ENCODE measurements at regions not wholly inside any gene's neighbourhood (a gene's known extent, or its start where the extent isn't known, plus 50 kb on each side); places are given as distances from the start of the nearest gene placed in this dataset.

DNA sequence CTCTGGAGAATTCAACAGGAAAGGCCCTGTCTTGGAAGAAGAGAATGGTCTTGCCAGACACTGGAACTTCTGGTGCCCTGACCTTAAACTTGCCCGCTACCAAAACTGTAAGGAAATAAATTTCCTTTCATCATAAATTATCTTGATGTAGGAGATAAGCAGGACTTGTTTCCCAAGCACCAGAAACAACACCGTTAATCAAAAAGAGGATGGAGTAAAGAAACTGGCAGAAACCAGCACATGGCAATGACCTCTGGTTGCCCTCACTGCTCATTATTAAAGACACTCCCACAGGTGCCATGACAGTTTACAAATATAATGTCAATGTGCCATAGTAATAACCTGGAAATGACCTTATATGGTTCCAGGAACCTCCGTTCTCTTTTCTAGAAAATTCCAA lies 426.1 kb downstream of the EDEM1 start:
- Histone ChIP-seq H3F3A (ENCODE audit: insufficient read depth, low read length, poor library complexity, severe bottlenecking) (no peaks in the 10 kb centered on the region), H3K9me3 (ENCODE audit: low read length) (no peaks in the 10 kb centered on the region), H3K36me3 (ENCODE audit: insufficient read depth, low read length) (no peaks in the 10 kb centered on the region), H3K4me3 (ENCODE audit: low read length) (no peak overlapping the region), H2AFZ (ENCODE audit: low read depth, low read length) (no peak overlapping the region), H3K27me3 (ENCODE audit: insufficient read depth, low read depth, low read length) (no peaks in the 10 kb centered on the region), H3K9ac (ENCODE audit: low read length) (no peak overlapping the region), H3K4me2 (ENCODE audit: low read length) (no peak overlapping the region), H3K27ac (ENCODE audit: low read length) (no peak overlapping the region), H3K79me2 (replicated peaks; ENCODE audit: insufficient read depth, low read length) (no peaks in the 10 kb centered on the region), H4K20me1 (ENCODE audit: insufficient read depth) (no peaks in the 10 kb centered on the region), H3K9me2 (ENCODE audit: insufficient read depth, low read length) (no peaks in the 10 kb centered on the region)
- TF ChIP-seq EP300 (conservative IDR thresholded peaks at IDR 0.05; ENCODE audit: poor library complexity, severe bottlenecking) (no peak), MXI1 (conservative IDR thresholded peaks at IDR 0.05; ENCODE audit: poor library complexity, severe bottlenecking) (no peak), REST (IDR thresholded peaks at IDR 0.05; ENCODE audit: borderline replicate concordance) (no peak), EZH2 (IDR thresholded peaks at IDR 0.05; ENCODE audit: borderline replicate concordance, insufficient read depth, low read length, poor library complexity, severe bottlenecking) (no peak), TAF1 (IDR thresholded peaks at IDR 0.05; ENCODE audit: low read depth) (no peak), POLR2AphosphoS5 (IDR thresholded peaks at IDR 0.05) (no peak), RAD21 (conservative IDR thresholded peaks at IDR 0.05) (no peak), SMC3 (conservative IDR thresholded peaks at IDR 0.05; ENCODE audit: poor library complexity) (no peak)
- TF ChIP-seq, protein P1, sequence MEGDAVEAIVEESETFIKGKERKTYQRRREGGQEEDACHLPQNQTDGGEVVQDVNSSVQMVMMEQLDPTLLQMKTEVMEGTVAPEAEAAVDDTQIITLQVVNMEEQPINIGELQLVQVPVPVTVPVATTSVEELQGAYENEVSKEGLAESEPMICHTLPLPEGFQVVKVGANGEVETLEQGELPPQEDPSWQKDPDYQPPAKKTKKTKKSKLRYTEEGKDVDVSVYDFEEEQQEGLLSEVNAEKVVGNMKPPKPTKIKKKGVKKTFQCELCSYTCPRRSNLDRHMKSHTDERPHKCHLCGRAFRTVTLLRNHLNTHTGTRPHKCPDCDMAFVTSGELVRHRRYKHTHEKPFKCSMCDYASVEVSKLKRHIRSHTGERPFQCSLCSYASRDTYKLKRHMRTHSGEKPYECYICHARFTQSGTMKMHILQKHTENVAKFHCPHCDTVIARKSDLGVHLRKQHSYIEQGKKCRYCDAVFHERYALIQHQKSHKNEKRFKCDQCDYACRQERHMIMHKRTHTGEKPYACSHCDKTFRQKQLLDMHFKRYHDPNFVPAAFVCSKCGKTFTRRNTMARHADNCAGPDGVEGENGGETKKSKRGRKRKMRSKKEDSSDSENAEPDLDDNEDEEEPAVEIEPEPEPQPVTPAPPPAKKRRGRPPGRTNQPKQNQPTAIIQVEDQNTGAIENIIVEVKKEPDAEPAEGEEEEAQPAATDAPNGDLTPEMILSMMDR (IDR thresholded peaks at IDR 0.05; ENCODE audit: poor library complexity, severe bottlenecking) = no peak

DNA sequence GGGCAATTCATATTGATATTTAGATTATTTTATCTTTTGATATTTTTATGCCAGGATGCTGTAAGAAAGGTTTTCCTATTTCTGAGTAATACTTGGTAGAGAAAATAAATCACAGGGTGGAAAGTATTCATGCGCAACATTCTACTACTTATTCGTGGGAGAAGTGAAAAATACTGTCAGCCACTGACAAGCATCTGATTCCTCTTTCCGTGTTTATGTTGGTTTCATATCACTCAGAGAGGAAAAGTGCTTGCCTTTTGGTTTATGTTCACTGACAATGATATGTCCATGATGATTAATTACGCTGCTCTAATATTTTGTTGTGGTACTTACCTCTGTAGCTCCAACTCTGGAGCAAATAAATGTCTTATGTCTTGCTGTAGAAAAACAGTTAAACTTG lies 429.4 kb downstream of the EDEM1 start:
- Histone ChIP-seq H3F3A (ENCODE audit: insufficient read depth, low read length, poor library complexity, severe bottlenecking) (no peaks in the 10 kb centered on the region), H3K27ac (ENCODE audit: low read length) (no peak overlapping the region), H3K9me3 (ENCODE audit: low read length) (no peaks in the 10 kb centered on the region), H3K4me3 (ENCODE audit: low read length) (no peak overlapping the region), H3K9me2 (ENCODE audit: insufficient read depth, low read length) (no peaks in the 10 kb centered on the region), H4K20me1 (ENCODE audit: insufficient read depth) (no peaks in the 10 kb centered on the region), H2AFZ (ENCODE audit: low read depth, low read length) (no peak overlapping the region), H3K9ac (ENCODE audit: low read length) (no peak overlapping the region), H3K36me3 (ENCODE audit: insufficient read depth, low read length) (no peaks in the 10 kb centered on the region), H3K4me2 (ENCODE audit: low read length) (no peak overlapping the region), H3K27me3 (ENCODE audit: insufficient read depth, low read depth, low read length) (no peaks in the 10 kb centered on the region), H3K79me2 (replicated peaks; ENCODE audit: insufficient read depth, low read length) (no peaks in the 10 kb centered on the region)
- TF ChIP-seq MXI1 (conservative IDR thresholded peaks at IDR 0.05; ENCODE audit: poor library complexity, severe bottlenecking) (no peak), EZH2 (IDR thresholded peaks at IDR 0.05; ENCODE audit: borderline replicate concordance, insufficient read depth, low read length, poor library complexity, severe bottlenecking) (no peak), POLR2AphosphoS5 (IDR thresholded peaks at IDR 0.05) (no peak), TAF1 (IDR thresholded peaks at IDR 0.05; ENCODE audit: low read depth) (no peak)

DNA sequence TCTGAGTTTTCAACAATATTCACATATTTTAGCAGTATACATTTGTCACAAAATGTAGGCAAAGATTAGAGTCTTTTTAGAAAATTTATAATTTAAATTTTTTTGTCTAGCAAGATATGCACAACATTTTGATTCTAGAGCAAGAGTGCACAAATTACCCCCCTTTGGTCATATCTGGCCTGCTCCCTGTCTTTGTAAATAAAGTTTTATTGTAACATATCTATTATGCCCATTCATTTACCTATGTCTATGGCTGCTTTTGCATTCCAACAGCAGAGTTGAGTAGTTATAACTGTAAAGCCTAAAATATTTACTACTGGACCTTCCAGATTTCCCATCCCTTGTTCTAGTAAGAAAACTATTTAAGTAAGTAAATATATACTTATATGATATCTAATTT lies 430.7 kb downstream of the EDEM1 start:
- Histone ChIP-seq H3K4me2 (ENCODE audit: low read length) (no peak overlapping the region), H3K36me3 (ENCODE audit: insufficient read depth, low read length) (no peaks in the 10 kb centered on the region), H3K79me2 (replicated peaks; ENCODE audit: insufficient read depth, low read length) (no peaks in the 10 kb centered on the region), H3K27ac (ENCODE audit: low read length) (no peak overlapping the region), H3K9ac (ENCODE audit: low read length) (no peak overlapping the region), H3K27me3 (ENCODE audit: insufficient read depth, low read depth, low read length) (no peaks in the 10 kb centered on the region), H3K9me3 (ENCODE audit: low read length) (no peaks in the 10 kb centered on the region), H3F3A (ENCODE audit: insufficient read depth, low read length, poor library complexity, severe bottlenecking) (no peaks in the 10 kb centered on the region), H4K20me1 (ENCODE audit: insufficient read depth) (no peaks in the 10 kb centered on the region), H3K4me3 (ENCODE audit: low read length) (no peak overlapping the region), H2AFZ (ENCODE audit: low read depth, low read length) (no peak overlapping the region), H3K9me2 (ENCODE audit: insufficient read depth, low read length) (no peaks in the 10 kb centered on the region)
- TF ChIP-seq EP300 (conservative IDR thresholded peaks at IDR 0.05; ENCODE audit: poor library complexity, severe bottlenecking) (no peak), MXI1 (conservative IDR thresholded peaks at IDR 0.05; ENCODE audit: poor library complexity, severe bottlenecking) (no peak), EZH2 (IDR thresholded peaks at IDR 0.05; ENCODE audit: borderline replicate concordance, insufficient read depth, low read length, poor library complexity, severe bottlenecking) (no peak), SMC3 (conservative IDR thresholded peaks at IDR 0.05; ENCODE audit: poor library complexity) (no peak), POLR2AphosphoS5 (IDR thresholded peaks at IDR 0.05) (no peak), REST (IDR thresholded peaks at IDR 0.05; ENCODE audit: borderline replicate concordance) (no peak), TAF1 (IDR thresholded peaks at IDR 0.05; ENCODE audit: low read depth) (no peak), RAD21 (conservative IDR thresholded peaks at IDR 0.05) (no peak)
- TF ChIP-seq, protein P1 (IDR thresholded peaks at IDR 0.05; ENCODE audit: poor library complexity, severe bottlenecking) = no peak
